ENCODE measurements at regions not wholly inside any gene's neighbourhood (a gene's known extent, or its start where the extent isn't known, plus 50 kb on each side); places are given as distances from the start of the nearest gene placed in this dataset.

GRCh38 chr11:131242476-131243000 is 127.9 kb upstream of the NTM start:
- Histone ChIP-seq H3K79me2 (ENCODE audit: insufficient read depth, low read length) (no peaks in the 10 kb centered on the region), H3K9ac (ENCODE audit: low read length) (no peak overlapping the region), H2AFZ (ENCODE audit: low read depth, low read length, poor library complexity, severe bottlenecking) (no peak overlapping the region), H4K20me1 (ENCODE audit: insufficient read depth) (no peaks in the 10 kb centered on the region), H3K9me3 (ENCODE audit: control insufficient read depth in 1 of 2, insufficient read depth in 1 of 2, low read depth in 1 of 2, low read length in 2 of 2) (peaks cover 0 to 6% of the 10 kb centered on the region in 2 experiments; a peak in 2 of 4 replicates), H3K4me2 (ENCODE audit: low read length) (no peak overlapping the region), H3K36me3 (ENCODE audit: control insufficient read depth in 1 of 2, insufficient read depth in 2 of 2, low read length in 2 of 2) (no peaks in the 10 kb centered on the region), H3K4me3 (replicated peaks in 1 of 2; ENCODE audit: low read depth in 1 of 2, low read length in 2 of 2) (no peak overlapping the region), H3K27me3 (ENCODE audit: insufficient read depth, low read length) (no peaks in the 10 kb centered on the region), H3K9me2 (ENCODE audit: insufficient read depth) (no peaks in the 10 kb centered on the region), H3K27ac (ENCODE audit: low read depth, low read length) (no peak overlapping the region), H3K4me1 (ENCODE audit: control insufficient read depth in 1 of 2, insufficient read depth in 2 of 2, low read length in 2 of 2) (no peaks in the 10 kb centered on the region)
- BruUV-seq (replicated peaks) = no TSS peak
- ChIA-PET CTCF (no interaction called here), RAD21 (ENCODE audit: low non-redundant PET in 1 of 2, low total read pairs in 2 of 2, uncharacterized antibody in 2 of 2, unreplicated experiment in 2 of 2) (no interaction called here), POLR2A (no interaction called here)
- TF ChIP-seq MAX (IDR thresholded peaks at IDR 0.05) (no peak), ZBTB33 (IDR thresholded peaks at IDR 0.05; ENCODE audit: extremely low read depth, insufficient replicate concordance, low read length) (no peak), EZH2phosphoT487 (IDR thresholded peaks at IDR 0.05; ENCODE audit: borderline replicate concordance) (no peak)
- DNase-seq (ENCODE audit: low read depth, low spot score) (no peak), ATAC-seq (no peak)
- intact Hi-C loops (cut with micrococcal nuclease) = no loop called here

- Histone ChIP-seq H3K9ac (ENCODE audit: low read length) (no peak overlapping the region), H3K27me3 (ENCODE audit: insufficient read depth, low read length) (no peaks in the 10 kb centered on the region), H2AFZ (ENCODE audit: low read depth, low read length, poor library complexity, severe bottlenecking) (no peak overlapping the region), H3K79me2 (ENCODE audit: insufficient read depth, low read length) (no peaks in the 10 kb centered on the region), H3K4me2 (ENCODE audit: low read length) (no peak overlapping the region), H3K27ac (ENCODE audit: low read depth, low read length) (no peak overlapping the region), H3K9me3 (ENCODE audit: control insufficient read depth in 1 of 2, insufficient read depth in 1 of 2, low read depth in 1 of 2, low read length in 2 of 2) (peaks cover 0 to 6% of the 10 kb centered on the region in 2 experiments; a peak in 2 of 4 replicates), H3K4me1 (ENCODE audit: control insufficient read depth in 1 of 2, insufficient read depth in 2 of 2, low read length in 2 of 2) (no peaks in the 10 kb centered on the region), H3K36me3 (ENCODE audit: control insufficient read depth in 1 of 2, insufficient read depth in 2 of 2, low read length in 2 of 2) (no peaks in the 10 kb centered on the region), H3K9me2 (ENCODE audit: insufficient read depth) (no peaks in the 10 kb centered on the region), H3K4me3 (replicated peaks in 1 of 2; ENCODE audit: low read depth in 1 of 2, low read length in 2 of 2) (no peak overlapping the region), H4K20me1 (ENCODE audit: insufficient read depth) (no peaks in the 10 kb centered on the region)
- ChIA-PET POLR2A (interaction anchor here (0.7 kb wide), 1 partner anchor 1096 kb away, joined by 3 read pairs; no protein-coding TSS in a partner anchor), CTCF (no interaction called here), RAD21 (ENCODE audit: low non-redundant PET in 1 of 2, low total read pairs in 2 of 2, uncharacterized antibody in 2 of 2, unreplicated experiment in 2 of 2) (no interaction called here)
- intact Hi-C loops (cut with micrococcal nuclease) = no loop called here
- TF ChIP-seq REST (IDR thresholded peaks at IDR 0.05; ENCODE audit: low read depth) (no peak), ZNF274 (IDR thresholded peaks at IDR 0.05; ENCODE audit: low read depth, low read length) (no peak), FOSL1 (IDR thresholded peaks at IDR 0.05; ENCODE audit: low read depth) (no peak), ATF3 (IDR thresholded peaks at IDR 0.05) (no peak), SRF (IDR thresholded peaks at IDR 0.05; ENCODE audit: low read depth) (no peak), YY1 (IDR thresholded peaks at IDR 0.05; ENCODE audit: extremely low read depth, insufficient replicate concordance, low read depth, low read length) (no peak), EGR1 (IDR thresholded peaks at IDR 0.05; ENCODE audit: low read depth) (no peak)
- BruUV-seq (replicated peaks) = no TSS peak
- no peak for ATAC-seq
- no peak for DNase-seq (ENCODE audit: low read depth, low spot score)
These were observed 124.3 kb upstream of the NTM start for GRCh38 chr11:131246156-131246555.
